Osteocyte (in vitro differentiated cells): ENCODE measurements at regions not wholly inside any gene's neighbourhood (a gene's known extent, or its start where the extent isn't known, plus 50 kb on each side); places are given as distances from the start of the nearest gene placed in this dataset.
"Not testable (repeated sequence)": the region's sequence is repeated elsewhere in the genome, so short reads cannot be mapped to it uniquely, and the experiment has no call there.

Source experiments
- DNase-seq: peaks from one replicate; pipeline ENCODE4 v3.0.0; 2021; ENCODE audit warnings: mixed read lengths; ENCODE audit not compliant: unreplicated experiment; ENCODE audit errors: extremely low spot score
- H3K27ac Mint-ChIP-seq: one replicate; pipeline ENCODE4 v1.8.0; 2021; ENCODE audit warnings: mild to moderate bottlenecking, mixed read lengths; ENCODE audit not compliant: unreplicated experiment
- H3K27me3 Mint-ChIP-seq: one replicate; pipeline ENCODE4 v1.8.0; 2021; ENCODE audit warnings: mixed read lengths; ENCODE audit not compliant: unreplicated experiment
- H3K36me3 Mint-ChIP-seq: one replicate; pipeline ENCODE4 v1.8.0; 2021; ENCODE audit warnings: mixed read lengths; ENCODE audit not compliant: unreplicated experiment
- H3K4me1 Mint-ChIP-seq: one replicate; pipeline ENCODE4 v1.8.0; 2021; ENCODE audit warnings: mixed read lengths; ENCODE audit not compliant: unreplicated experiment
- H3K4me3 Mint-ChIP-seq: one replicate; pipeline ENCODE4 v1.8.0; 2021; ENCODE audit warnings: mild to moderate bottlenecking, moderate library complexity, mixed read lengths; ENCODE audit not compliant: unreplicated experiment
- H3K9me3 Mint-ChIP-seq: one replicate; pipeline ENCODE4 v1.8.0; 2021; ENCODE audit warnings: mixed read lengths; ENCODE audit not compliant: unreplicated experiment
- CTCF ChIP-seq: fragments of 200-600 bp; sonication (generic); IDR thresholded peaks from 2 replicates; pipeline ENCODE4 v1.5.0; 2021; ENCODE audit warnings: antibody characterized with exemption, mild to moderate bottlenecking, moderate library complexity

GRCh38 chr13:58955546-58956385 is 1208.0 kb downstream of the DIAPH3 start:
- peaks cover 6% of the 10 kb centered on the region for H3K27me3 Mint-ChIP-seq
- no peak for DNase-seq
- H3K4me1 Mint-ChIP-seq, result peaks cover 9% of the 10 kb centered on the region
- no peak for TF ChIP-seq CTCF
- H3K36me3 Mint-ChIP-seq, result no peaks in the 10 kb centered on the region
- peaks cover 8% of the 10 kb centered on the region for H3K9me3 Mint-ChIP-seq
- no peak overlapping the region for H3K4me3 Mint-ChIP-seq
- H3K27ac Mint-ChIP-seq, result no peak overlapping the region

DNA sequence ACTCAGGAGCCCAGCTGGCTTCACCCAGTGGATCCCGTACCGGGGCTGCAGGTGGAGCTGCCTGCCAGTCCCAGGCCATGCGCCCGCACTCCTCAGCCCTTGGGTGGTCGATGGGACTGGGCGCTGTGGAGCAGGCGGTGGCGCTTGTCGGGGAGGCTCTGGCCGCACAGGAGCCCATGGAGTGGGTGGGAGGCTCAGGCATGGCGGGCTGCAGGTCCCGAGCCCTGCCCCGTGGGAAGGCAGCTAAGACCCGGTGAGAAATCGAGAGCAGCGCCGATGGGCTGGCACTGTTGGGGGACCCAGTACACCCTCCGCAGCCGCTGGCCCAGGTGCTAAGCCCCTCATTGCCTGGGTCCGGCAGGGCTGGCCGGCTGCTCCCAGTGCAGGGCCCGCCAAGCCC is 1205.6 kb downstream of the DIAPH3 start:
- not testable (repeated sequence) for H3K27ac Mint-ChIP-seq, H3K4me3 Mint-ChIP-seq, H3K9me3 Mint-ChIP-seq, DNase-seq, H3K4me1 Mint-ChIP-seq, H3K36me3 Mint-ChIP-seq, H3K27me3 Mint-ChIP-seq

DNA sequence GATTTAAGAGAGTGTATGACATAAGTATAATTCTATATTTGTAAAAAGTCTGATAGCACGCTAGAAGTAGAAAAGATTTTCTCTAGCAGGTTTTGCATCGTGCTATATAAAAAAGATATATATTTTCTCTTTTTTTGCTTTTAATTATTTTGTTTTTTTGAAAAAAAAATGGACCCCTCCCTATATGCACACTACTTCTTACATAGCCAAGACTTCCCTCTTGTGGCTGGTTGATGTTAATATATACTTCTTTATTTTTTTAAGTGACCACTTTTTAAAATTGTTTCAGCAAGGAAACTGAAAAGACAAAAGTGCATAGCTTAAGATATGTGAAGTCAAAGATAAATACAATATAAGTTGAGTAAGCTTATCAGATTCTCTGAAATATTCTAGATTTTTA is 1202.8 kb downstream of the DIAPH3 start:
- Mint-ChIP-seq H3K27me3 (peaks cover 2% of the 10 kb centered on the region), H3K9me3 (no peaks in the 10 kb centered on the region), H3K4me1 (no peaks in the 10 kb centered on the region), H3K36me3 (no peaks in the 10 kb centered on the region), H3K4me3 (no peak overlapping the region), H3K27ac (no peak overlapping the region)
- DNase-seq, result no peak
- TF ChIP-seq CTCF, result peak; percentile 60

DNA sequence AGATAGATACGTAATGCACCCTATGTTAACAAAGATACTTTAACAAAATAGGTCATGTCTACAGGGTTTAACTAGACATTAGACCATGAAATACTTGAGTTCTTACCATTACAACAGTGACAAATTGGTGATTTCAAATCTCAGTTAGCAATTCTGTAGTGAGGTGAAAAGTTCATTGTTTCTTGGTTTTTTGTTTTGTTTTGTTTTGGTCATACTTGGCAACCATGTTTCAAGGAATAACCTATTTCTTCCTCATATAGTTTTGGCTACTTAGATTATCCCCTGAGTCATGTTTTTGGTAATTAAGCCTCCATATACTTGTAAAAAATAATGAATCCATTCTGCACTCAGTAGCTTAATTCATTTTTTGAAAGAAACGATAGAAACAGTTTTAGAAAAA is 1200.4 kb downstream of the DIAPH3 start:
- no peaks in the 10 kb centered on the region for H3K27me3 Mint-ChIP-seq
- DNase-seq, result no peak
- H3K27ac Mint-ChIP-seq, result no peak overlapping the region
- no peaks in the 10 kb centered on the region for H3K4me1 Mint-ChIP-seq
- H3K4me3 Mint-ChIP-seq, result no peak overlapping the region
- H3K9me3 Mint-ChIP-seq, result no peaks in the 10 kb centered on the region
- no peaks in the 10 kb centered on the region for H3K36me3 Mint-ChIP-seq
- no peak for TF ChIP-seq CTCF

DNA sequence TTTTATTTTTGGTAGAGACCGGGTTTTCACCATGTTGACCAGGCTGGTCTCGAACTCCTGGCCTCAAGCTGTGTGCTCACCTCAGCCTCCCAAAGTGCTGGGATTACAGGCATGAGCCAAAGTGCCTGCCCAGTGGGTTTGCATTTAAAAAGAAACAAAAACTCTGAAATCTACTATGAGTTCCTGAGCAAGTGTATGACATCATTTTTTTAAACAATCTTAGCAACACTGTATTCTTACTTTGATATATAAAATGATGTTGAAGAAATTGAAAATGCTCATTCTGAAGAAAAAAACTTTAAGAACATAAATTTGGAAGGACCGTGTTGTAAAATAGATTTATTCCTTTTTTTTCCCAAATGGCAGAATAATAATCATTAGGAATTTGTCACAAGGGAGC is 1199.7 kb downstream of the DIAPH3 start:
- DNase-seq, result no peak
- no peaks in the 10 kb centered on the region for H3K9me3 Mint-ChIP-seq
- no peak overlapping the region for H3K4me3 Mint-ChIP-seq
- H3K27ac Mint-ChIP-seq, result no peak overlapping the region
- H3K36me3 Mint-ChIP-seq, result no peaks in the 10 kb centered on the region
- TF ChIP-seq CTCF, result no peak
- H3K4me1 Mint-ChIP-seq, result no peaks in the 10 kb centered on the region
- no peaks in the 10 kb centered on the region for H3K27me3 Mint-ChIP-seq
